Gastroesophageal sphincter (tissue), 3 donors: ENCODE measurements at regions not wholly inside any gene's neighbourhood (a gene's known extent, or its start where the extent isn't known, plus 50 kb on each side); places are given as distances from the start of the nearest gene placed in this dataset.

Experiments
- CTCF ChIP-seq, 4 experiments: fragments of 200-600 bp in 2 of 4; fragments of 450-650 bp in 2 of 4; sonication (generic) in 1 of 4; IDR thresholded peaks; one replicate each; pipeline ENCODE4 v1.5.1; 2017 to 2019; ENCODE audit warnings: antibody characterized with exemption in 4 of 4, mild to moderate bottlenecking in 2 of 4, moderate library complexity in 2 of 4
- POLR2A ChIP-seq, 2 donors: fragments of 450-650 bp; IDR thresholded peaks; one replicate each; pipeline ENCODE4 v1.6.1; 2017; ENCODE audit warnings: antibody characterized with exemption in 2 of 2, mild to moderate bottlenecking in 2 of 2, moderate library complexity in 1 of 2

GRCh38 chr5:13186177-13186576 is 758.3 kb downstream of the DNAH5 start:
- TF ChIP-seq CTCF (IDR thresholded peaks at IDR 0.05): no peak
- no peak for TF ChIP-seq POLR2A (IDR thresholded peaks at IDR 0.05)
